Renal pelvis (tissue), 1 donor: ENCODE measurements at regions not wholly inside any gene's neighbourhood (a gene's known extent, or its start where the extent isn't known, plus 50 kb on each side); places are given as distances from the start of the nearest gene placed in this dataset.

Experiments
- DNase-seq: peaks from one replicate; pipeline ENCODE4 v3.0.0-alpha.2; 2013

GRCh38 chr1:69148731-69149130 is 419.0 kb upstream of the LRRC7 start:
- no peak for DNase-seq

- DNase-seq: no peak
Observed at GRCh38 chr1:69157046-69157756, 410.5 kb upstream of the LRRC7 start.

GRCh38 chr1:69163241-69163640 is 404.5 kb upstream of the LRRC7 start:
- no peak for DNase-seq

- DNase-seq: no peak
Observed at GRCh38 chr1:69163779-69164178, 403.9 kb upstream of the LRRC7 start.

GRCh38 chr1:69167876-69168275 is 399.8 kb upstream of the LRRC7 start:
- DNase-seq: no peak

GRCh38 chr1:69171248-69171647 is 396.5 kb upstream of the LRRC7 start:
- DNase-seq: no peak

- DNase-seq: no peak
Observed at GRCh38 chr1:69172003-69173000, 395.4 kb upstream of the LRRC7 start.

GRCh38 chr1:69175053-69175452 is 392.7 kb upstream of the LRRC7 start:
- no peak for DNase-seq

- no peak for DNase-seq
Observed at GRCh38 chr1:69180358-69180757, 387.4 kb upstream of the LRRC7 start.

- DNase-seq: no peak
Observed at GRCh38 chr1:69185378-69185777, 382.3 kb upstream of the LRRC7 start.

GRCh38 chr1:69191335-69191734 is 376.4 kb upstream of the LRRC7 start:
- DNase-seq: no peak

GRCh38 chr1:69195136-69195535 is 372.6 kb upstream of the LRRC7 start:
- no peak for DNase-seq

GRCh38 chr1:69196071-69196470 is 371.7 kb upstream of the LRRC7 start:
- DNase-seq: no peak

- no peak for DNase-seq
Observed at GRCh38 chr1:69197816-69198215, 369.9 kb upstream of the LRRC7 start.

- no peak for DNase-seq
Observed at GRCh38 chr1:69201716-69202115, 366.0 kb upstream of the LRRC7 start.

GRCh38 chr1:69203166-69203565 is 364.6 kb upstream of the LRRC7 start:
- DNase-seq: no peak

- no peak for DNase-seq
Observed at GRCh38 chr1:69213644-69214043, 354.1 kb upstream of the LRRC7 start.

- no peak for DNase-seq
Observed at GRCh38 chr1:69215883-69216282, 351.8 kb upstream of the LRRC7 start.

GRCh38 chr1:69220672-69221071 is 347.1 kb upstream of the LRRC7 start:
- no peak for DNase-seq

GRCh38 chr1:69221524-69221923 is 346.2 kb upstream of the LRRC7 start:
- peak; percentile 62 for DNase-seq

- no peak for DNase-seq
Observed at GRCh38 chr1:69223156-69223555, 344.6 kb upstream of the LRRC7 start.

GRCh38 chr1:69228501-69228900 is 339.2 kb upstream of the LRRC7 start:
- no peak for DNase-seq

- DNase-seq: no peak
Observed at GRCh38 chr1:69230208-69230607, 337.5 kb upstream of the LRRC7 start.
